ENCODE measurements at regions not wholly inside any gene's neighbourhood (a gene's known extent, or its start where the extent isn't known, plus 50 kb on each side); places are given as distances from the start of the nearest gene placed in this dataset.

DNA sequence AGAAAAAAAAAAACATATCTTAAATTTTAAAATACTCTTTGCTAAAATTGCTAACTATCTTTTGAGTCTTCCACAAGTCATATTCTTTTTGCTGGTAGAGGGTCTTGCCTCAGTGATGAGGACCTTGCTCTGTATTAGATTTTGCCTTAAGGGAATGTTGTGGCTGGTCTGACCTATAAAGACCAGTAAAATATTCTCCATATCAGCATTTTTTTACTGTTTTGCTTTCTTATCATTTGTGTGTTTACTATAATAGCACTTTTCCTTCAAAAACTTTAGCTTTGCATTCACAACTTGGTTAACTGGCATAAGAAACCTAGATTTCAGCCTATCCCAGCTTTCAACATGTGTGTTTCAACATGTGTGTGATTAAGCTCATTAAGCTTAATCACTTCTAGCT lies 224.7 kb upstream of the CDH18 start:
- TF ChIP-seq, protein P1, sequence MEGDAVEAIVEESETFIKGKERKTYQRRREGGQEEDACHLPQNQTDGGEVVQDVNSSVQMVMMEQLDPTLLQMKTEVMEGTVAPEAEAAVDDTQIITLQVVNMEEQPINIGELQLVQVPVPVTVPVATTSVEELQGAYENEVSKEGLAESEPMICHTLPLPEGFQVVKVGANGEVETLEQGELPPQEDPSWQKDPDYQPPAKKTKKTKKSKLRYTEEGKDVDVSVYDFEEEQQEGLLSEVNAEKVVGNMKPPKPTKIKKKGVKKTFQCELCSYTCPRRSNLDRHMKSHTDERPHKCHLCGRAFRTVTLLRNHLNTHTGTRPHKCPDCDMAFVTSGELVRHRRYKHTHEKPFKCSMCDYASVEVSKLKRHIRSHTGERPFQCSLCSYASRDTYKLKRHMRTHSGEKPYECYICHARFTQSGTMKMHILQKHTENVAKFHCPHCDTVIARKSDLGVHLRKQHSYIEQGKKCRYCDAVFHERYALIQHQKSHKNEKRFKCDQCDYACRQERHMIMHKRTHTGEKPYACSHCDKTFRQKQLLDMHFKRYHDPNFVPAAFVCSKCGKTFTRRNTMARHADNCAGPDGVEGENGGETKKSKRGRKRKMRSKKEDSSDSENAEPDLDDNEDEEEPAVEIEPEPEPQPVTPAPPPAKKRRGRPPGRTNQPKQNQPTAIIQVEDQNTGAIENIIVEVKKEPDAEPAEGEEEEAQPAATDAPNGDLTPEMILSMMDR (IDR thresholded peaks at IDR 0.05): no peak
- no peak for TF ChIP-seq POLR2A (IDR thresholded peaks at IDR 0.05)
